HG03439 (cell line): ENCODE measurements at regions not wholly inside any gene's neighbourhood (a gene's known extent, or its start where the extent isn't known, plus 50 kb on each side); places are given as distances from the start of the nearest gene placed in this dataset.

Source experiments
- ATAC-seq: cut with Tn5 transposase; IDR thresholded peaks from one replicate; pipeline ENCODE4 v1.9.1; 2021; ENCODE audit warnings: mild to moderate bottlenecking, moderate library complexity; ENCODE audit not compliant: unreplicated experiment

GRCh38 chr11:28466506-28466905 is 358.3 kb downstream of the METTL15 start:
- no peak for ATAC-seq

GRCh38 chr11:28464252-28464867 is 356.2 kb downstream of the METTL15 start:
- no peak for ATAC-seq

- ATAC-seq = no peak
Observed at GRCh38 chr11:28463826-28464225, 355.6 kb downstream of the METTL15 start.

GRCh38 chr11:28461846-28462245 is 353.7 kb downstream of the METTL15 start:
- ATAC-seq = no peak

GRCh38 chr11:28461338-28461737 is 353.1 kb downstream of the METTL15 start:
- ATAC-seq = no peak

- ATAC-seq = no peak
Observed at GRCh38 chr11:28460348-28460747, 352.2 kb downstream of the METTL15 start.

GRCh38 chr11:28459912-28460311 is 351.7 kb downstream of the METTL15 start:
- ATAC-seq = no peak

- ATAC-seq = no peak
Observed at GRCh38 chr11:28457481-28458065, 349.4 kb downstream of the METTL15 start.

GRCh38 chr11:28448186-28448585 is 340.0 kb downstream of the METTL15 start:
- ATAC-seq = no peak

GRCh38 chr11:28447226-28447625 is 339.0 kb downstream of the METTL15 start:
- no peak for ATAC-seq

GRCh38 chr11:28442131-28442530 is 333.9 kb downstream of the METTL15 start:
- ATAC-seq = no peak

GRCh38 chr11:28439403-28439802 is 331.2 kb downstream of the METTL15 start:
- no peak for ATAC-seq

- no peak for ATAC-seq
Observed at GRCh38 chr11:28420099-28420498, 311.9 kb downstream of the METTL15 start.

- ATAC-seq = no peak
Observed at GRCh38 chr11:28417601-28418323, 309.6 kb downstream of the METTL15 start.

GRCh38 chr11:28412029-28412428 is 303.8 kb downstream of the METTL15 start:
- no peak for ATAC-seq

GRCh38 chr11:28401446-28401845 is 293.3 kb downstream of the METTL15 start:
- no peak for ATAC-seq

- no peak for ATAC-seq
Observed at GRCh38 chr11:28400331-28401100, 292.3 kb downstream of the METTL15 start.

GRCh38 chr11:28393348-28393747 is 285.2 kb downstream of the METTL15 start:
- no peak for ATAC-seq

- ATAC-seq = no peak
Observed at GRCh38 chr11:28384418-28384817, 276.2 kb downstream of the METTL15 start.

- no peak for ATAC-seq
Observed at GRCh38 chr11:28383456-28383855, 275.3 kb downstream of the METTL15 start.
